Suprapubic skin (tissue), 4 donors: ENCODE measurements at regions not wholly inside any gene's neighbourhood (a gene's known extent, or its start where the extent isn't known, plus 50 kb on each side); places are given as distances from the start of the nearest gene placed in this dataset.

ENCODE experiments used
- EP300 ChIP-seq: sonication (generic); formaldehyde crosslinking; IDR thresholded peaks from one replicate; pipeline ENCODE4 v1.6.1; 2017; ENCODE audit warnings: antibody characterized with exemption
- POLR2A ChIP-seq, 2 donors: fragments of 450-650 bp; IDR thresholded peaks; one replicate each; pipeline ENCODE4 v1.6.1; 2017; ENCODE audit warnings: antibody characterized with exemption in 2 of 2, mild to moderate bottlenecking in 2 of 2, moderate library complexity in 2 of 2
- POLR2AphosphoS5 ChIP-seq, 3 donors: sonication (generic); formaldehyde crosslinking; IDR thresholded peaks; one replicate each; pipeline ENCODE4 v1.6.1; 2017; ENCODE audit warnings: antibody characterized with exemption in 3 of 3
- TF ChIP-seq, protein P1 (sequence below), 2 donors: fragments of 200-600 bp in 1 of 2; fragments of 450-650 bp in 1 of 2; sonication (generic) in 1 of 2; IDR thresholded peaks; one replicate each; pipeline ENCODE4 v1.5.1; 2016 to 2019; ENCODE audit warnings: antibody characterized with exemption in 2 of 2, mild to moderate bottlenecking in 1 of 2, moderate library complexity in 1 of 2

DNA sequence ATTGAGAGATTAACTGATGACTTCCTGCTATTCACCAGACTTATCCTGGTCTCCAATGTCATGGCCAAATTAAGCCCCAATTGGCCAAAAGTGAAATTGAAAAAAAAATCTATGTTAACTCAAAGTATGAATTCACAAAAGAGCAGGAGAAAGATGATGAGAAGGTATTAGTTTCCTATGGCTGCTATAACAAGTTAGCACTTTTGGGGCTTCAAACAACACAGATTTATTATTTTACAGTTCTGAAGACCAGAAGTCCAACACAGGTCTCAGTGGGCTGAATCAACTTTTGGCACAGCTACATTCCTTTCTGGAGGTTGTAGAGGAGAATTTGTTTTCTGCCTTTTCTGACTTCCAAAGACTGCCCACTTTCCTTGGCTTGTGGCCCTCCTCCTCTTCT, 78.6 kb upstream of the TLE1 start:
- TF ChIP-seq, protein P1, sequence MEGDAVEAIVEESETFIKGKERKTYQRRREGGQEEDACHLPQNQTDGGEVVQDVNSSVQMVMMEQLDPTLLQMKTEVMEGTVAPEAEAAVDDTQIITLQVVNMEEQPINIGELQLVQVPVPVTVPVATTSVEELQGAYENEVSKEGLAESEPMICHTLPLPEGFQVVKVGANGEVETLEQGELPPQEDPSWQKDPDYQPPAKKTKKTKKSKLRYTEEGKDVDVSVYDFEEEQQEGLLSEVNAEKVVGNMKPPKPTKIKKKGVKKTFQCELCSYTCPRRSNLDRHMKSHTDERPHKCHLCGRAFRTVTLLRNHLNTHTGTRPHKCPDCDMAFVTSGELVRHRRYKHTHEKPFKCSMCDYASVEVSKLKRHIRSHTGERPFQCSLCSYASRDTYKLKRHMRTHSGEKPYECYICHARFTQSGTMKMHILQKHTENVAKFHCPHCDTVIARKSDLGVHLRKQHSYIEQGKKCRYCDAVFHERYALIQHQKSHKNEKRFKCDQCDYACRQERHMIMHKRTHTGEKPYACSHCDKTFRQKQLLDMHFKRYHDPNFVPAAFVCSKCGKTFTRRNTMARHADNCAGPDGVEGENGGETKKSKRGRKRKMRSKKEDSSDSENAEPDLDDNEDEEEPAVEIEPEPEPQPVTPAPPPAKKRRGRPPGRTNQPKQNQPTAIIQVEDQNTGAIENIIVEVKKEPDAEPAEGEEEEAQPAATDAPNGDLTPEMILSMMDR (IDR thresholded peaks at IDR 0.05): no peak
- TF ChIP-seq POLR2A (IDR thresholded peaks at IDR 0.05): no peak
- TF ChIP-seq POLR2AphosphoS5 (IDR thresholded peaks at IDR 0.05): no peak
- no peak for TF ChIP-seq EP300
